HG03439 (cell line): ENCODE measurements at regions not wholly inside any gene's neighbourhood (a gene's known extent, or its start where the extent isn't known, plus 50 kb on each side); places are given as distances from the start of the nearest gene placed in this dataset.
"Not testable (repeated sequence)": the region's sequence is repeated elsewhere in the genome, so short reads cannot be mapped to it uniquely, and the experiment has no call there.

ENCODE experiments used
- ATAC-seq: cut with Tn5 transposase; IDR thresholded peaks from one replicate; pipeline ENCODE4 v1.9.1; 2021; ENCODE audit warnings: mild to moderate bottlenecking, moderate library complexity; ENCODE audit not compliant: unreplicated experiment

GRCh38 chr6:112401083-112401482 lies 54.0 kb downstream of the RFPL4B start:
- ATAC-seq, result no peak

GRCh38 chr6:112407101-112407590 lies 60.0 kb downstream of the RFPL4B start:
- no peak for ATAC-seq

GRCh38 chr6:112408522-112408921 lies 61.4 kb downstream of the RFPL4B start:
- ATAC-seq, result no peak

- no peak for ATAC-seq
Observed at GRCh38 chr6:112409311-112409710, 62.2 kb downstream of the RFPL4B start.

- ATAC-seq, result no peak
Observed at GRCh38 chr6:112413780-112414179, 66.7 kb downstream of the RFPL4B start.

- ATAC-seq, result no peak
Observed at GRCh38 chr6:112415366-112415765, 68.2 kb downstream of the RFPL4B start.

- no peak for ATAC-seq
Observed at GRCh38 chr6:112416866-112417265, 69.7 kb downstream of the RFPL4B start.

- ATAC-seq, result not testable (repeated sequence)
Observed at GRCh38 chr6:112427011-112427410, 79.9 kb downstream of the RFPL4B start.

GRCh38 chr6:112427499-112427898 lies 80.4 kb downstream of the RFPL4B start:
- no peak for ATAC-seq

- ATAC-seq, result no peak
Observed at GRCh38 chr6:112428477-112428876, 81.3 kb downstream of the RFPL4B start.

- ATAC-seq, result no peak
Observed at GRCh38 chr6:112429226-112429625, 82.1 kb downstream of the RFPL4B start.

- no peak for ATAC-seq
Observed at GRCh38 chr6:112431803-112432202, 84.7 kb downstream of the RFPL4B start.

GRCh38 chr6:112432853-112433252 lies 85.7 kb downstream of the RFPL4B start:
- ATAC-seq, result no peak

- no peak for ATAC-seq
Observed at GRCh38 chr6:112433457-112433856, 86.3 kb downstream of the RFPL4B start.

- ATAC-seq, result no peak
Observed at GRCh38 chr6:112434896-112435435, 87.8 kb downstream of the RFPL4B start.

GRCh38 chr6:112437058-112437457 lies 89.9 kb downstream of the RFPL4B start:
- no peak for ATAC-seq

GRCh38 chr6:112439010-112439409 lies 91.9 kb downstream of the RFPL4B start:
- ATAC-seq, result no peak

- ATAC-seq, result no peak
Observed at GRCh38 chr6:112439432-112439831, 92.3 kb downstream of the RFPL4B start.

- ATAC-seq, result no peak
Observed at GRCh38 chr6:112441607-112442006, 94.5 kb downstream of the RFPL4B start.

- no peak for ATAC-seq
Observed at GRCh38 chr6:112443179-112444065, 96.3 kb downstream of the RFPL4B start.

GRCh38 chr6:112448786-112449185 lies 101.7 kb downstream of the RFPL4B start:
- ATAC-seq, result not testable (repeated sequence)

GRCh38 chr6:112450663-112451062 lies 103.5 kb downstream of the RFPL4B start:
- ATAC-seq, result no peak
